ENCODE measurements at regions not wholly inside any gene's neighbourhood (a gene's known extent, or its start where the extent isn't known, plus 50 kb on each side); places are given as distances from the start of the nearest gene placed in this dataset.
A peak's percentile ranks its signal among the peaks of the same experiment; 100 is the strongest.
"Not testable (repeated sequence)": the region's sequence is repeated elsewhere in the genome, so short reads cannot be mapped to it uniquely, and the experiment has no call there.

DNA sequence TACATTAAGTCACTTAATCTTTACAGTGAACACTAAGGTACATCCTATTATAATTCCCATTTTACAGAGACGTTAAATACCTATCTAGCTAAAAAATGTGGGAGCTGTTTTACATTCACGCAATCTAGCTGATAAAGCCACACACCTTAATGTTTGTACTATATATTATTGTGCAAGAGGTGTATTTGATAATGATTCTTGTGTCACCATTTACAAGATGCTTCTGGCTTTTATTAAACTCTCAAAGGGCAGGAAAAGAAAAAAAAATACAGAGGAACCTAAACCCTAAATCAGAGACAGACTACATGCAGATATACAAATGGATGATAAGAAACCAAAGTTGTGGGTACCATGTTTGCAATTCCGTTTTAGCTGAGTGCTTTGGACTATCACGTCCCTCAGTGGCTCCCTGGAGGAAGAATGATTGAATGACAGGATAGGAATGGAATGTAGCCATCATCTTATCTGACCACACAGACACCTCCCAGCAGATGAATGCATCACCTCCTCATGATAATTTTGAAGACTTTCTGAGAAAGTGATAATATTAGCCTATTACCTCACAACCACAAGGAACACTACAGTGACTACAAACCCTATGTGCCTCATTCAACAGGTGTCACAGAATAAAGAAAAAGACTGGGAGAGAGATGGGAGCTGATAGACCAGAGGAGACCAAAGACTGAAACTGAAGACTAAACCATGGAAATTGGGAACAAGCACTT is 230.5 kb upstream of the SERP2 start:
- Histone ChIP-seq H3K27me3 (no peaks in the 10 kb centered on the region), H3K4me1 (peaks cover 16% of the 10 kb centered on the region), H3K4me3 (peak overlapping the region; percentile 60), H3K9me3 (no peaks in the 10 kb centered on the region), H3K27ac (no peak overlapping the region), H3K36me3 (no peaks in the 10 kb centered on the region)
- DNase-seq (ENCODE audit: low spot score in 2 of 2): no peak
- 64% methylated on average over 4 of the region's 4 CpGs for WGBS
- TF ChIP-seq, protein P1, sequence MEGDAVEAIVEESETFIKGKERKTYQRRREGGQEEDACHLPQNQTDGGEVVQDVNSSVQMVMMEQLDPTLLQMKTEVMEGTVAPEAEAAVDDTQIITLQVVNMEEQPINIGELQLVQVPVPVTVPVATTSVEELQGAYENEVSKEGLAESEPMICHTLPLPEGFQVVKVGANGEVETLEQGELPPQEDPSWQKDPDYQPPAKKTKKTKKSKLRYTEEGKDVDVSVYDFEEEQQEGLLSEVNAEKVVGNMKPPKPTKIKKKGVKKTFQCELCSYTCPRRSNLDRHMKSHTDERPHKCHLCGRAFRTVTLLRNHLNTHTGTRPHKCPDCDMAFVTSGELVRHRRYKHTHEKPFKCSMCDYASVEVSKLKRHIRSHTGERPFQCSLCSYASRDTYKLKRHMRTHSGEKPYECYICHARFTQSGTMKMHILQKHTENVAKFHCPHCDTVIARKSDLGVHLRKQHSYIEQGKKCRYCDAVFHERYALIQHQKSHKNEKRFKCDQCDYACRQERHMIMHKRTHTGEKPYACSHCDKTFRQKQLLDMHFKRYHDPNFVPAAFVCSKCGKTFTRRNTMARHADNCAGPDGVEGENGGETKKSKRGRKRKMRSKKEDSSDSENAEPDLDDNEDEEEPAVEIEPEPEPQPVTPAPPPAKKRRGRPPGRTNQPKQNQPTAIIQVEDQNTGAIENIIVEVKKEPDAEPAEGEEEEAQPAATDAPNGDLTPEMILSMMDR (IDR thresholded peaks at IDR 0.05): no peak
- TF ChIP-seq EP300 (IDR thresholded peaks at IDR 0.05): no peak

DNA sequence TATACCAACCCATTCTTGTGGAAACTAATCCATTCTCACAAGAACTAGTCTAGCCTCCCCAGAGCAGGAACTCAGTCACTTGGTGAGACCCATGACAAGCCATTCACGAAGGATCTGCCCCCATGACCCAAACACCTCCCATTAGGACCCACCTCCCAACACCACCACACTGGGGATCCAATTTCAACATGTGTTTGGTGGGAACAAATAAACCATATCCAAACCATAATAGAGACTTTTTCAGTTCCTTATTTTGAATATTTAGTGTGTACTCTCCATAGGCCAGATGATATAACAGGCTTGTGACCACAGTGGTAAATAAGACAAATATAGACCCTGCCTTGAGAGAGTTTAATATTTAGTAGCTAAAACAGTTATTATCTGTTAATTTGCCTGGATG is 227.5 kb upstream of the SERP2 start:
- H3K36me3 ChIP-seq: no peaks in the 10 kb centered on the region
- H3K4me3 ChIP-seq: no peak overlapping the region
- TF ChIP-seq, protein P1 (IDR thresholded peaks at IDR 0.05): no peak
- no peak for TF ChIP-seq POLR2A (IDR thresholded peaks at IDR 0.05)
- TF ChIP-seq POLR2AphosphoS5 (IDR thresholded peaks at IDR 0.05): no peak
- TF ChIP-seq EP300 (IDR thresholded peaks at IDR 0.05): no peak
- no peaks in the 10 kb centered on the region for H3K27me3 ChIP-seq
- WGBS: 93% methylated on average over 1 of the region's 1 CpG
- no peak for DNase-seq (ENCODE audit: low spot score in 2 of 2)
- no peaks in the 10 kb centered on the region for H3K9me3 ChIP-seq
- H3K4me1 ChIP-seq: peaks cover 11% of the 10 kb centered on the region
- H3K27ac ChIP-seq: no peak overlapping the region

GRCh38 chr13:44147233-44147632 is 226.4 kb upstream of the SERP2 start:
- Histone ChIP-seq H3K9me3 (no peaks in the 10 kb centered on the region), H3K27ac (no peak overlapping the region), H3K4me3 (no peak overlapping the region), H3K4me1 (peaks cover 7% of the 10 kb centered on the region), H3K27me3 (no peaks in the 10 kb centered on the region), H3K36me3 (no peaks in the 10 kb centered on the region)
- DNase-seq (ENCODE audit: low spot score in 2 of 2): no peak
- WGBS: 82% methylated on average over 2 of the region's 2 CpGs
- TF ChIP-seq POLR2AphosphoS5 (IDR thresholded peaks at IDR 0.05): no peak
- TF ChIP-seq, protein P1 (IDR thresholded peaks at IDR 0.05): no peak
- no peak for TF ChIP-seq POLR2A (IDR thresholded peaks at IDR 0.05)
- no peak for TF ChIP-seq EP300 (IDR thresholded peaks at IDR 0.05)

GRCh38 chr13:44147648-44148047 is 226.0 kb upstream of the SERP2 start:
- no peaks in the 10 kb centered on the region for H3K27me3 ChIP-seq
- H3K4me3 ChIP-seq: no peak overlapping the region
- no peak for DNase-seq (ENCODE audit: low spot score in 2 of 2)
- no peaks in the 10 kb centered on the region for H3K36me3 ChIP-seq
- TF ChIP-seq POLR2A (IDR thresholded peaks at IDR 0.05): no peak
- TF ChIP-seq POLR2AphosphoS5 (IDR thresholded peaks at IDR 0.05): no peak
- TF ChIP-seq, protein P1 (IDR thresholded peaks at IDR 0.05): no peak
- TF ChIP-seq EP300 (IDR thresholded peaks at IDR 0.05): no peak
- H3K27ac ChIP-seq: no peak overlapping the region
- H3K4me1 ChIP-seq: peaks cover 3% of the 10 kb centered on the region
- no peaks in the 10 kb centered on the region for H3K9me3 ChIP-seq
- WGBS: 82% methylated on average over 2 of the region's 2 CpGs

DNA sequence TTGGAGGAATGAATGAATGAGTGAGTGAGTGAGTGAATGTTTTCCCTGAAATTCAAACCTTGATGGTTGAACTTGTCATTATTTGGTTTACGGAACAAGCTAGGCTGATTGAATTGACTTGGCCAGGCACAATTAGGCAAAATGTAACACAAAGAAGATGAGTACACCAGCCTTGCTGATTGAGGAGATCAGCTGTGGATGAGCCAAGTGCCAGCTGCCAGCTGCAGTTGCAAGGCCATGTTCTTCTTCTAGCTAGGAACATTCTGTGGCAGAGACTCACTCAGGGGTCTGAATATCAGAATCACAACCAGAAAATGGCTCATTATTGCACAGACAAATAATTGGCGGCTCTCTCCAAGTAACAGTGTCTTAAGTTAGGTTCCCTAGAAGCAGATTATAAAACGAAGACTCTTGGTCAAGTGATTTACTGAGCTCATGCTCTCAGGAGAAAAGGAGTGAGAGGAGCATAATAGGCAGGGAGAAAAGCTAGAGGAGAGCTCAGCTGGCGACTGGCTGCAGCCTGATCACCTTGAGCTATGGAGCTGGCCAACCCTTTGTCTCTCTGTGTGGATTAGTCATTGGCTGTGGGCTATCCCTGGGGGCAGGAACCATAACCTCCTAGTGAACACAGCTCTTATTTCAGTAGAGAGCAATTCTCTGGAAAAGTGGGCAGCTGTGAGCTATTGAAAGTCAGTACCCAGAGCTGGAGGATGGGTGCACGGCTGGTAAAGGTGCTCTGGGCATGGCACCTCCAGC is 225.3 kb upstream of the SERP2 start:
- no peak overlapping the region for H3K27ac ChIP-seq
- no peaks in the 10 kb centered on the region for H3K9me3 ChIP-seq
- TF ChIP-seq EP300 (IDR thresholded peaks at IDR 0.05) (no peak), POLR2AphosphoS5 (IDR thresholded peaks at IDR 0.05) (no peak), POLR2A (IDR thresholded peaks at IDR 0.05) (no peak)
- TF ChIP-seq, protein P1 (IDR thresholded peaks at IDR 0.05): no peak
- H3K4me3 ChIP-seq: no peak overlapping the region
- 89% methylated on average over 5 of the region's 5 CpGs for WGBS
- H3K36me3 ChIP-seq: no peaks in the 10 kb centered on the region
- H3K27me3 ChIP-seq: no peaks in the 10 kb centered on the region
- H3K4me1 ChIP-seq: no peaks in the 10 kb centered on the region
- no peak for DNase-seq (ENCODE audit: low spot score in 2 of 2)

GRCh38 chr13:44149231-44149630 is 224.4 kb upstream of the SERP2 start:
- H3K27ac ChIP-seq; H3K27me3 ChIP-seq; H3K36me3 ChIP-seq; DNase-seq (ENCODE audit: low spot score in 2 of 2); H3K4me1 ChIP-seq; H3K9me3 ChIP-seq; H3K4me3 ChIP-seq: not testable (repeated sequence)
- WGBS: 96% methylated on average over 3 of the region's 3 CpGs

Data from suprapubic skin (tissue), 4 donors.